Suprapubic skin (tissue), 4 donors: ENCODE measurements at regions not wholly inside any gene's neighbourhood (a gene's known extent, or its start where the extent isn't known, plus 50 kb on each side); places are given as distances from the start of the nearest gene placed in this dataset.

Experiments
- DNase-seq, 2 donors: peaks; one replicate each; pipeline ENCODE4 v3.0.0-alpha.2; 2019; ENCODE audit warnings: low spot score in 2 of 2
- H3K27ac ChIP-seq: fragments of 200-600 bp; sonication (generic); one replicate; pipeline ENCODE4 v1.5.1; 2019
- H3K27me3 ChIP-seq: fragments of 200-600 bp; sonication (generic); one replicate; pipeline ENCODE4 v1.5.1; 2019
- H3K36me3 ChIP-seq: fragments of 200-600 bp; sonication (generic); one replicate; pipeline ENCODE4 v1.5.1; 2019
- H3K4me1 ChIP-seq: fragments of 200-600 bp; sonication (generic); one replicate; pipeline ENCODE4 v1.5.1; 2019
- H3K4me3 ChIP-seq: fragments of 200-600 bp; sonication (generic); one replicate; pipeline ENCODE4 v1.5.1; 2019; ENCODE audit warnings: mild to moderate bottlenecking
- H3K9me3 ChIP-seq: fragments of 200-600 bp; sonication (generic); one replicate; pipeline ENCODE4 v1.5.1; 2019
- CTCF ChIP-seq, 2 donors: fragments of 200-600 bp in 1 of 2; fragments of 450-650 bp in 1 of 2; sonication (generic) in 1 of 2; IDR thresholded peaks; one replicate each; pipeline ENCODE4 v1.5.1; 2016 to 2019; ENCODE audit warnings: antibody characterized with exemption in 2 of 2, mild to moderate bottlenecking in 1 of 2, moderate library complexity in 1 of 2
- EP300 ChIP-seq: sonication (generic); formaldehyde crosslinking; IDR thresholded peaks from one replicate; pipeline ENCODE4 v1.6.1; 2017; ENCODE audit warnings: antibody characterized with exemption
- POLR2A ChIP-seq, 2 donors: fragments of 450-650 bp; IDR thresholded peaks; one replicate each; pipeline ENCODE4 v1.6.1; 2017; ENCODE audit warnings: antibody characterized with exemption in 2 of 2, mild to moderate bottlenecking in 2 of 2, moderate library complexity in 2 of 2
- POLR2AphosphoS5 ChIP-seq, 3 donors: sonication (generic); formaldehyde crosslinking; IDR thresholded peaks; one replicate each; pipeline ENCODE4 v1.6.1; 2017; ENCODE audit warnings: antibody characterized with exemption in 3 of 3
- whole genome bisulfite sequencing: methylation state at CpG from one replicate; pipeline ENCODE4 v1.1.5; 2018; 5-methylcytosine and 5-hydroxymethylcytosine counted together

GRCh38 chr1:172895761-172896160, 155.0 kb downstream of the TNFSF18 start:
- WGBS = 97% methylated on average over 1 of the region's 1 CpG

GRCh38 chr1:172897738-172898137, 153.0 kb downstream of the TNFSF18 start:
- no peak for TF ChIP-seq POLR2AphosphoS5 (IDR thresholded peaks at IDR 0.05)
- no peak for TF ChIP-seq EP300
- TF ChIP-seq CTCF (IDR thresholded peaks at IDR 0.05) = no peak
- no peak for TF ChIP-seq POLR2A (IDR thresholded peaks at IDR 0.05)
- Histone ChIP-seq H3K36me3 (no peaks in the 10 kb centered on the region), H3K27me3 (no peaks in the 10 kb centered on the region), H3K27ac (no peak overlapping the region), H3K4me3 (no peak overlapping the region), H3K4me1 (peaks cover 22% of the 10 kb centered on the region), H3K9me3 (no peaks in the 10 kb centered on the region)
- 86% methylated on average over 2 of the region's 2 CpGs for WGBS
- no peak for DNase-seq

More at GRCh38 chr1:172895761-172896160, 155.0 kb downstream of the TNFSF18 start:
- H3K9me3 ChIP-seq = no peaks in the 10 kb centered on the region
- H3K36me3 ChIP-seq = no peaks in the 10 kb centered on the region
- no peak for TF ChIP-seq CTCF (IDR thresholded peaks at IDR 0.05)
- no peak for TF ChIP-seq POLR2AphosphoS5 (IDR thresholded peaks at IDR 0.05)
- TF ChIP-seq EP300 = no peak
- no peak for TF ChIP-seq POLR2A (IDR thresholded peaks at IDR 0.05)
- no peak overlapping the region for H3K4me3 ChIP-seq
- H3K27ac ChIP-seq = no peak overlapping the region
- DNase-seq = no peak
- peaks cover 23% of the 10 kb centered on the region for H3K4me1 ChIP-seq
- H3K27me3 ChIP-seq = no peaks in the 10 kb centered on the region

GRCh38 chr1:172898866-172899265, 151.9 kb downstream of the TNFSF18 start:
- no peak overlapping the region for H3K27ac ChIP-seq

GRCh38 chr1:172900376-172900997, 150.3 kb downstream of the TNFSF18 start:
- H3K4me1 ChIP-seq = peaks cover 1% of the 10 kb centered on the region
- WGBS = 68% methylated on average over 2 of the region's 2 CpGs

More at GRCh38 chr1:172898866-172899265, 151.9 kb downstream of the TNFSF18 start:
- peaks cover 14% of the 10 kb centered on the region for H3K4me1 ChIP-seq
- no peak overlapping the region for H3K4me3 ChIP-seq
- no peaks in the 10 kb centered on the region for H3K36me3 ChIP-seq
- TF ChIP-seq EP300 (no peak), POLR2AphosphoS5 (IDR thresholded peaks at IDR 0.05) (no peak), POLR2A (IDR thresholded peaks at IDR 0.05) (no peak), CTCF (IDR thresholded peaks at IDR 0.05) (no peak)
- no peaks in the 10 kb centered on the region for H3K9me3 ChIP-seq
- H3K27me3 ChIP-seq = no peaks in the 10 kb centered on the region
- no peak for DNase-seq
- 92% methylated on average over 3 of the region's 3 CpGs for WGBS

GRCh38 chr1:172902200-172902599, 148.5 kb downstream of the TNFSF18 start:
- DNase-seq = no peak
- H3K27ac ChIP-seq = no peak overlapping the region
- H3K9me3 ChIP-seq = no peaks in the 10 kb centered on the region
- H3K4me1 ChIP-seq = no peaks in the 10 kb centered on the region
- 74% methylated on average over 2 of the region's 2 CpGs for WGBS
- H3K4me3 ChIP-seq = no peak overlapping the region
- no peaks in the 10 kb centered on the region for H3K36me3 ChIP-seq
- TF ChIP-seq POLR2AphosphoS5 (IDR thresholded peaks at IDR 0.05) = no peak
- TF ChIP-seq CTCF (IDR thresholded peaks at IDR 0.05) = no peak
- TF ChIP-seq EP300 = no peak
- no peak for TF ChIP-seq POLR2A (IDR thresholded peaks at IDR 0.05)
- H3K27me3 ChIP-seq = no peaks in the 10 kb centered on the region

More at GRCh38 chr1:172900376-172900997, 150.3 kb downstream of the TNFSF18 start:
- TF ChIP-seq CTCF (IDR thresholded peaks at IDR 0.05) (no peak), POLR2AphosphoS5 (IDR thresholded peaks at IDR 0.05) (no peak), POLR2A (IDR thresholded peaks at IDR 0.05) (no peak), EP300 (no peak)
- DNase-seq = no peak
- no peak overlapping the region for H3K27ac ChIP-seq
- H3K27me3 ChIP-seq = no peaks in the 10 kb centered on the region
- H3K4me3 ChIP-seq = no peak overlapping the region
- H3K36me3 ChIP-seq = no peaks in the 10 kb centered on the region
- H3K9me3 ChIP-seq = no peaks in the 10 kb centered on the region
